ENCODE measurements at regions not wholly inside any gene's neighbourhood (a gene's known extent, or its start where the extent isn't known, plus 50 kb on each side); places are given as distances from the start of the nearest gene placed in this dataset.

- TF ChIP-seq CTCF (conservative IDR thresholded peaks at IDR 0.05; ENCODE audit: low read depth, low read length) (no peak), EZH2 (IDR thresholded peaks at IDR 0.05; ENCODE audit: borderline replicate concordance, low read depth, low read length, poor library complexity, severe bottlenecking) (no peak)
Measured at GRCh38 chr1:42047508-42047880, 105.7 kb upstream of the GUCA2B start.
